ENCODE measurements at regions not wholly inside any gene's neighbourhood (a gene's known extent, or its start where the extent isn't known, plus 50 kb on each side); places are given as distances from the start of the nearest gene placed in this dataset.
"Not testable (repeated sequence)": the region's sequence is repeated elsewhere in the genome, so short reads cannot be mapped to it uniquely, and the experiment has no call there.

DNA sequence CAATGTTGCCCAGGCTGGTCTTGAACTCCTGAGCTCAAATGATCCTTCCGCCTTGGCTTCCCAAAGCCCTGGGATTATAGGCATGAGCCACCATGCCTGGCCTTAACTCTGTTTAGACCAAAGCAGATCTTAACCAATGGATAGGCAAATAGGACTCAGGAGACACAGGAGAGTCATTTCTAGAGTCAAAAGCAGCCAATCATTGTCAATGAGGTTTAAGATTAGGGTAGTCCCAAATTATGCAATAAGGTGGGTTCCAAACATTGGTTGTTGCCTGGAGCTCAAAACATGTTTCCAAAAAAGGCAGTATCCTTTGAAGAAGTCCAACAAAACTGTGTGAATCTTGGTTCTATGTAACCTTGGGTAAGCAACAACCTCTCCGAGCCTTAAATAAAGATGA is 95.7 kb upstream of the JARID2 start:
- no peaks in the 10 kb centered on the region for H3K36me3 Mint-ChIP-seq
- H3K4me3 ChIP-seq (ENCODE audit: low read length in 2 of 2) = no peak overlapping the region
- H3K9me3 ChIP-seq (ENCODE audit: control insufficient read depth in 1 of 2, low read length in 2 of 2) = no peaks in the 10 kb centered on the region
- ChIA-PET CTCF (ENCODE audit: partially characterized antibody) (no interaction called here), POLR2A (ENCODE audit: partially characterized antibody) (no interaction called here)
- no peak overlapping the region for H3K4me3 Mint-ChIP-seq
- no peak for DNase-seq
- H3K27me3 ChIP-seq (ENCODE audit: insufficient read depth, low read length) = no peaks in the 10 kb centered on the region
- no peaks in the 10 kb centered on the region for H3K4me1 Mint-ChIP-seq
- H3K4me1 ChIP-seq (ENCODE audit: insufficient read depth, low read length) = no peaks in the 10 kb centered on the region
- intact Hi-C loops (cut with micrococcal nuclease) = no loop called here
- H3K36me3 ChIP-seq (ENCODE audit: insufficient read depth, low read length) = no peaks in the 10 kb centered on the region
- no peak overlapping the region for H3K27ac ChIP-seq (ENCODE audit: low read depth, low read length)
- H3K27me3 Mint-ChIP-seq = peaks cover 0 to 5% of the 10 kb centered on the region in 2 donors
- no peak overlapping the region for H3K27ac Mint-ChIP-seq
- no peaks in the 10 kb centered on the region for H3K9me3 Mint-ChIP-seq

- no peaks in the 10 kb centered on the region for H3K27me3 ChIP-seq (ENCODE audit: insufficient read depth, low read length)
- H3K4me3 Mint-ChIP-seq = no peak overlapping the region
Measured at GRCh38 chr6:15152700-15153099, 93.2 kb upstream of the JARID2 start.

DNA sequence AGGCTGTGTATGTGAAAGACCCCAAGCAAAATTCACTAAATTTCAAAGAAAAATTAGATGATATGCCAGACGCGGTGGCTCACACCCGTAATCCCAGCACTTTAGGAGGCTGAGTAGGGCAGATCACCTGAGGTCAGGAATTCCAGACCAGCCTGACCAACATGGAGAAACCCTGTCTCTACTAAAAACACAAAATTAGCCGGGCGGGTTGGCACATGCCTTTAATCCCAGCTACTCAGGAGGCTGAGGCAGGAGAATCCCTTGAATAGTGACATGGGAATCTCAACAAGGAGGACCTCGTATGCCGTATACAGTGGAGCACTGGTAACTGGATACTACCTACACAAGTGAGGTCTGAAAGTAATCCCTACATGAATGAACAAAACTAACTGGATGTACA is 92.7 kb upstream of the JARID2 start:
- POLR2A ChIA-PET (ENCODE audit: partially characterized antibody) = no interaction called here
- DNase-seq = no peak
- H3K27me3 ChIP-seq (ENCODE audit: insufficient read depth, low read length) = no peaks in the 10 kb centered on the region
- no peaks in the 10 kb centered on the region for H3K9me3 Mint-ChIP-seq
- intact Hi-C loops (cut with micrococcal nuclease) = no loop called here
- H3K36me3 ChIP-seq (ENCODE audit: insufficient read depth, low read length) = no peaks in the 10 kb centered on the region
- no peaks in the 10 kb centered on the region for H3K27me3 Mint-ChIP-seq
- CTCF ChIA-PET (ENCODE audit: partially characterized antibody) = no interaction called here
- no peaks in the 10 kb centered on the region for H3K9me3 ChIP-seq (ENCODE audit: control insufficient read depth in 1 of 2, low read length in 2 of 2)
- no peak overlapping the region for H3K27ac ChIP-seq (ENCODE audit: low read depth, low read length)
- no peaks in the 10 kb centered on the region for H3K4me1 Mint-ChIP-seq
- no peaks in the 10 kb centered on the region for H3K4me1 ChIP-seq (ENCODE audit: insufficient read depth, low read length)
- no peaks in the 10 kb centered on the region for H3K36me3 Mint-ChIP-seq
- no peak overlapping the region for H3K4me3 Mint-ChIP-seq
- H3K4me3 ChIP-seq (ENCODE audit: low read length in 2 of 2) = no peak overlapping the region
- H3K27ac Mint-ChIP-seq = no peak overlapping the region

More at GRCh38 chr6:15152700-15153099, 93.2 kb upstream of the JARID2 start:
- Mint-ChIP-seq H3K27me3 (peaks cover 0 to 4% of the 10 kb centered on the region in 2 donors), H3K9me3 (no peaks in the 10 kb centered on the region), H3K4me1 (no peaks in the 10 kb centered on the region), H3K36me3 (no peaks in the 10 kb centered on the region), H3K27ac (no peak overlapping the region)
- H3K9me3 ChIP-seq (ENCODE audit: control insufficient read depth in 1 of 2, low read length in 2 of 2) = no peaks in the 10 kb centered on the region
- no peak for DNase-seq
- H3K4me3 ChIP-seq (ENCODE audit: low read length in 2 of 2) = no peak overlapping the region
- CTCF ChIA-PET (ENCODE audit: partially characterized antibody) = no interaction called here
- POLR2A ChIA-PET (ENCODE audit: partially characterized antibody) = no interaction called here
- intact Hi-C loops (cut with micrococcal nuclease) = no loop called here
- H3K4me1 ChIP-seq (ENCODE audit: insufficient read depth, low read length) = no peaks in the 10 kb centered on the region
- H3K27ac ChIP-seq (ENCODE audit: low read depth, low read length) = no peak overlapping the region
- H3K36me3 ChIP-seq (ENCODE audit: insufficient read depth, low read length) = no peaks in the 10 kb centered on the region

GRCh38 chr6:15157479-15157878 is 88.4 kb upstream of the JARID2 start:
- Histone ChIP-seq H3K36me3 (ENCODE audit: insufficient read depth, low read length) (no peaks in the 10 kb centered on the region), H3K27me3 (ENCODE audit: insufficient read depth, low read length) (no peaks in the 10 kb centered on the region), H3K4me3 (ENCODE audit: low read length in 2 of 2) (no peak overlapping the region), H3K9me3 (ENCODE audit: control insufficient read depth in 1 of 2, low read length in 2 of 2) (no peaks in the 10 kb centered on the region), H3K27ac (ENCODE audit: low read depth, low read length) (no peak overlapping the region), H3K4me1 (ENCODE audit: insufficient read depth, low read length) (no peaks in the 10 kb centered on the region)
- H3K27me3 Mint-ChIP-seq = no peaks in the 10 kb centered on the region
- no peak for DNase-seq
- no peaks in the 10 kb centered on the region for H3K4me1 Mint-ChIP-seq
- intact Hi-C loops (cut with micrococcal nuclease) = no loop called here
- H3K36me3 Mint-ChIP-seq = no peaks in the 10 kb centered on the region
- CTCF ChIA-PET (ENCODE audit: partially characterized antibody) = no interaction called here
- H3K9me3 Mint-ChIP-seq = no peaks in the 10 kb centered on the region
- POLR2A ChIA-PET (ENCODE audit: partially characterized antibody) = no interaction called here
- peak overlapping the region in 1 of 7 donors; percentile 75 for H3K27ac Mint-ChIP-seq
- no peak overlapping the region for H3K4me3 Mint-ChIP-seq

DNA sequence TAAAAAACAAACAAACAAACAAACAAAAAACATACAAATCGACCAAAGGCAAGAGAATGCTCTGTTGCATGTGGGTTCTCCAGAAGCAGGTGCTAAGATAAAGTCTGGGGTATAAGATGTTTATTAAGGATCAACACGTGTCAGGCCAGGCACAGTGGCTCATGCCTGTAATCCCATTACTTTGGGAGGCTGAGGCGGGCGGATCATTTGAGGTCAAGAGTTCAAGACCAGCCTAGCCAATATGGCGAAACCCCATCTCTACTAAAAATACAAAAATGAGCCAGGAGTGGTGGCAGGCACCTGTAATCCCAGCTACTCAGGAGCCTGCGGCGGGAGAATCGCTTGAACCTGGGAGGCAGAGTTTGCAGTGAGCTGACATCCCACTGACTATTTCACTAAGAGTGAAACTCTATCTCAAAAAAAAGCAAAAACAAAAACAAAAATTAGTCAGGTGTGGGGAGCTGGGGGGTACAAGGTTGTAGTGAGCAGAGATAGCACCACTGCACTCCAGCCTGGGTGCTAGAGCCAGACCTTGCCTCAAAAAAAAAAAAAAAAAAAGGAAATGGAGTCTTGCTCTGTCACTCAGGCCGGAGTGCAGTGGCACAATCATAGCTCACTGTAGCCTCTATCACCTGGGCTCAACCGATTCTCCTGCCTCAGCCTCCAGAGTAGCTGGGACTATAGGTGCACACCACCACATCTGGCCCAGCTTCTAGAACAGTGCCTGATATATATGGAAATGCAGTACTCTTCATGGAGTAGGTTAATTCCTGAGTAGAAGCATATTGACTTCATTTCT is 86.8 kb upstream of the JARID2 start:
- CTCF ChIA-PET (ENCODE audit: partially characterized antibody) = interaction anchor here (0.9 kb wide), 1 partner anchor 19 kb away, joined by 3 read pairs; no protein-coding TSS in a partner anchor
- Histone ChIP-seq H3K4me1 (ENCODE audit: insufficient read depth, low read length) (no peaks in the 10 kb centered on the region), H3K36me3 (ENCODE audit: insufficient read depth, low read length) (no peaks in the 10 kb centered on the region), H3K27me3 (ENCODE audit: insufficient read depth, low read length) (no peaks in the 10 kb centered on the region), H3K27ac (ENCODE audit: low read depth, low read length) (no peak overlapping the region), H3K4me3 (ENCODE audit: low read length in 2 of 2) (no peak overlapping the region), H3K9me3 (ENCODE audit: control insufficient read depth in 1 of 2, low read length in 2 of 2) (no peaks in the 10 kb centered on the region)
- H3K4me1 Mint-ChIP-seq = no peaks in the 10 kb centered on the region
- no peaks in the 10 kb centered on the region for H3K9me3 Mint-ChIP-seq
- no peak overlapping the region for H3K4me3 Mint-ChIP-seq
- no peak overlapping the region for H3K27ac Mint-ChIP-seq
- intact Hi-C loops (cut with micrococcal nuclease) = no loop called here
- no peaks in the 10 kb centered on the region for H3K36me3 Mint-ChIP-seq
- no peaks in the 10 kb centered on the region for H3K27me3 Mint-ChIP-seq
- POLR2A ChIA-PET (ENCODE audit: partially characterized antibody) = no interaction called here
- DNase-seq = no peak

GRCh38 chr6:15160812-15161211 is 85.1 kb upstream of the JARID2 start:
- intact Hi-C loops (cut with micrococcal nuclease) = no loop called here
- no peak for DNase-seq
- Histone ChIP-seq H3K4me1 (ENCODE audit: insufficient read depth, low read length) (no peaks in the 10 kb centered on the region), H3K9me3 (ENCODE audit: control insufficient read depth in 1 of 2, low read length in 2 of 2) (no peaks in the 10 kb centered on the region), H3K36me3 (ENCODE audit: insufficient read depth, low read length) (no peaks in the 10 kb centered on the region), H3K27ac (ENCODE audit: low read depth, low read length) (no peak overlapping the region), H3K27me3 (ENCODE audit: insufficient read depth, low read length) (no peaks in the 10 kb centered on the region), H3K4me3 (ENCODE audit: low read length in 2 of 2) (no peak overlapping the region)
- ChIA-PET CTCF (ENCODE audit: partially characterized antibody) (no interaction called here), POLR2A (ENCODE audit: partially characterized antibody) (no interaction called here)
- Mint-ChIP-seq H3K27me3 (no peaks in the 10 kb centered on the region), H3K4me1 (no peaks in the 10 kb centered on the region), H3K36me3 (no peaks in the 10 kb centered on the region), H3K4me3 (no peak overlapping the region), H3K9me3 (no peaks in the 10 kb centered on the region), H3K27ac (no peak overlapping the region)

DNA sequence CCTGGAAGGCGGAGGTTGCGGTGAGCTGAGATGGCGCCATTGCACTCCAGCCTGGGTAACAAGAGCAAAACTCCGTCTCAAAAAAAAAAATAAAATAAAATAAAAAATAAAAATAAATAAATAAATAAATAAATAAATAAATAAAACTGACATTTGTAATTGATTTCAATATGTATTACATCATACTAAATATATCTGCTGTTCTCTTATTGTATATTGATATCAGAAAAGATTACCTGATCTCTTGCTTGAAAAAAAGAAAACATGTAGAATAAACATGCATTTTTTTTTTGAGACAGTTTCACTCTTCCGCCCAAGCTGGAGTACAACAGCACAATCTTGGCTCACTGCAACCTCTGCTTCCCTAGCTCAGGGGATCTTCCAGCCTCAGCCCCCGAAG is 81.0 kb upstream of the JARID2 start:
- DNase-seq; H3K4me1 ChIP-seq (ENCODE audit: insufficient read depth, low read length); H3K27ac Mint-ChIP-seq; H3K27ac ChIP-seq (ENCODE audit: low read depth, low read length); H3K4me3 Mint-ChIP-seq; CTCF ChIA-PET (ENCODE audit: partially characterized antibody); H3K27me3 Mint-ChIP-seq; H3K4me1 Mint-ChIP-seq; intact Hi-C loops (cut with micrococcal nuclease); H3K36me3 ChIP-seq (ENCODE audit: insufficient read depth, low read length); H3K4me3 ChIP-seq (ENCODE audit: low read length in 2 of 2); H3K36me3 Mint-ChIP-seq; H3K9me3 Mint-ChIP-seq; H3K9me3 ChIP-seq (ENCODE audit: control insufficient read depth in 1 of 2, low read length in 2 of 2); POLR2A ChIA-PET (ENCODE audit: partially characterized antibody); H3K27me3 ChIP-seq (ENCODE audit: insufficient read depth, low read length): not testable (repeated sequence)

DNA sequence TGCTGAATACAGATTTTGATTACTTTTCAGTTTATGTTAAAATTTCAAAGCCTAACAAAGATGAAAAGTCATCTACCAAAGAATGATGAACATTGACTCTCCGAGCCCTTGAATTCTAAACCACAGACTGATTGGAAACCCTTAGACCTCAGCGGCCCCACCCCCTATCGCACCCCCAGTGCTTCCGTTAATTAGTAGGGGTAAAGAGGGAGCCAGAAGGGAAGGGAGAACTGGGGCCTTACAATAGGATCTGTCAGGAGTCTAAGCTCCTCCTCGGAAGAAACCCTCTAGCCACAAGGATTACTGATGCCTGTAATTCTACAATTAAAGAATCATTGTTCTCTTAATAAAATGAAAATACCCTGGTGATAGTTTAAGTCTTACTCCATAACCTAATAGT is 79.7 kb upstream of the JARID2 start:
- no peaks in the 10 kb centered on the region for H3K36me3 Mint-ChIP-seq
- no peak overlapping the region for H3K4me3 Mint-ChIP-seq
- no peak overlapping the region for H3K4me3 ChIP-seq (ENCODE audit: low read length in 2 of 2)
- H3K4me1 ChIP-seq (ENCODE audit: insufficient read depth, low read length) = no peaks in the 10 kb centered on the region
- no peak overlapping the region for H3K27ac Mint-ChIP-seq
- intact Hi-C loops (cut with micrococcal nuclease) = no loop called here
- no peaks in the 10 kb centered on the region for H3K9me3 Mint-ChIP-seq
- no peaks in the 10 kb centered on the region for H3K9me3 ChIP-seq (ENCODE audit: control insufficient read depth in 1 of 2, low read length in 2 of 2)
- no peaks in the 10 kb centered on the region for H3K27me3 ChIP-seq (ENCODE audit: insufficient read depth, low read length)
- H3K4me1 Mint-ChIP-seq = no peaks in the 10 kb centered on the region
- no peak overlapping the region for H3K27ac ChIP-seq (ENCODE audit: low read depth, low read length)
- H3K36me3 ChIP-seq (ENCODE audit: insufficient read depth, low read length) = no peaks in the 10 kb centered on the region
- POLR2A ChIA-PET (ENCODE audit: partially characterized antibody) = no interaction called here
- no peaks in the 10 kb centered on the region for H3K27me3 Mint-ChIP-seq
- CTCF ChIA-PET (ENCODE audit: partially characterized antibody) = no interaction called here
- no peak for DNase-seq
